Neural cell (in vitro differentiated cells): ENCODE measurements at regions not wholly inside any gene's neighbourhood (a gene's known extent, or its start where the extent isn't known, plus 50 kb on each side); places are given as distances from the start of the nearest gene placed in this dataset.

Source experiments
- H2AFZ ChIP-seq: fragments of 200-600, 300-800 bp; sonication (generic), shearing (Covaris generic); 2 replicates; pipeline ENCODE4 v1.6.0; 2014; ENCODE audit warnings: low read depth, mild to moderate bottlenecking, antibody characterized with exemption, low read length, moderate library complexity
- H3F3A ChIP-seq: fragments of 200-600 bp; shearing (Covaris generic); 2 replicates; pipeline ENCODE4 v1.6.1; 2016; ENCODE audit warnings: mild to moderate bottlenecking, moderate library complexity, mixed read lengths, antibody characterized with exemption, low read length; ENCODE audit not compliant: insufficient read depth, poor library complexity, severe bottlenecking
- H3K27ac ChIP-seq: fragments of 200-600, 300-800 bp; sonication (generic), shearing (Covaris generic); 2 replicates; pipeline ENCODE4 v1.5.1; 2014; ENCODE audit warnings: mild to moderate bottlenecking, low read length, moderate library complexity
- H3K27me3 ChIP-seq: fragments of 300-800, 200-600 bp; sonication (generic), shearing (Covaris generic); 2 replicates; pipeline ENCODE4 v1.6.0; 2014; ENCODE audit warnings: mild to moderate bottlenecking, low read depth, low read length, moderate library complexity; ENCODE audit not compliant: insufficient read depth
- H3K36me3 ChIP-seq: fragments of 300-800, 200-600 bp; sonication (generic), shearing (Covaris generic); 2 replicates; pipeline ENCODE4 v1.5.1; 2014; ENCODE audit warnings: mild to moderate bottlenecking, antibody characterized with exemption, low read length, moderate library complexity; ENCODE audit not compliant: insufficient read depth
- H3K4me2 ChIP-seq: fragments of 300-800, 200-600 bp; sonication (generic), shearing (Covaris generic); 2 replicates; pipeline ENCODE4 v1.6.0; 2014; ENCODE audit warnings: mild to moderate bottlenecking, low read length
- H3K4me3 ChIP-seq: fragments of 300-800, 200-600 bp; sonication (generic), shearing (Covaris generic); 2 replicates; pipeline ENCODE4 v1.5.1; 2014; ENCODE audit warnings: mild to moderate bottlenecking, low read length, moderate library complexity
- H3K79me2 ChIP-seq: fragments of 200-600 bp; shearing (Covaris generic); replicated peaks from 2 replicates; pipeline ENCODE4 v1.6.0; 2014; ENCODE audit warnings: mild to moderate bottlenecking, low read length, moderate library complexity; ENCODE audit not compliant: insufficient read depth
- H3K9ac ChIP-seq: fragments of 300-800, 200-600 bp; sonication (generic), shearing (Covaris generic); 2 replicates; pipeline ENCODE4 v1.6.1; 2016; ENCODE audit warnings: mild to moderate bottlenecking, low read length, mixed read lengths
- H3K9me2 ChIP-seq: fragments of 200-600 bp; shearing (Covaris generic); 2 replicates; pipeline ENCODE4 v1.6.1; 2016; ENCODE audit warnings: mild to moderate bottlenecking, low read length, mixed read lengths; ENCODE audit not compliant: insufficient read depth
- H3K9me3 ChIP-seq: fragments of 200-600, 300-800 bp; sonication (generic), shearing (Covaris generic); 2 replicates; pipeline ENCODE4 v1.6.1; 2016; ENCODE audit warnings: mild to moderate bottlenecking, mixed run types, low read length, moderate library complexity, mixed read lengths
- H4K20me1 ChIP-seq: fragments of 200-600 bp; shearing (Covaris generic); 2 replicates; pipeline ENCODE4 v1.6.1; 2016; ENCODE audit warnings: mild to moderate bottlenecking, mixed run types; ENCODE audit not compliant: insufficient read depth
- CTCF ChIP-seq: fragments of 450-650 bp; IDR thresholded peaks from 2 replicates; pipeline ENCODE4 v1.5.1; 2014; ENCODE audit warnings: antibody characterized with exemption, mild to moderate bottlenecking, moderate library complexity; ENCODE audit not compliant: poor library complexity, severe bottlenecking
- EP300 ChIP-seq: fragments of 450-650 bp; conservative IDR thresholded peaks from 2 replicates; pipeline ENCODE4 v1.6.1; 2014; ENCODE audit warnings: antibody characterized with exemption, mild to moderate bottlenecking, moderate library complexity; ENCODE audit not compliant: poor library complexity, severe bottlenecking
- EZH2 ChIP-seq: fragments of 200-600, 300-800 bp; shearing (Covaris generic), sonication (generic); IDR thresholded peaks from 2 replicates; pipeline ENCODE4 v1.6.1; 2014; ENCODE audit warnings: antibody characterized with exemption, low read length, borderline replicate concordance, mild to moderate bottlenecking; ENCODE audit not compliant: insufficient read depth, poor library complexity, severe bottlenecking
- MXI1 ChIP-seq: fragments of 450-650 bp; conservative IDR thresholded peaks from 2 replicates; pipeline ENCODE4 v1.6.1; 2014; ENCODE audit warnings: antibody characterized with exemption, mild to moderate bottlenecking; ENCODE audit not compliant: poor library complexity, severe bottlenecking
- POLR2AphosphoS5 ChIP-seq: IDR thresholded peaks from 2 replicates; pipeline ENCODE4 v1.6.1; 2012
- RAD21 ChIP-seq: fragments of 450-650 bp; conservative IDR thresholded peaks from 2 replicates; pipeline ENCODE4 v1.6.1; 2014; ENCODE audit warnings: antibody characterized with exemption, mild to moderate bottlenecking, moderate library complexity
- REST ChIP-seq: IDR thresholded peaks from 2 replicates; pipeline ENCODE4 v1.6.1; 2012; ENCODE audit warnings: borderline replicate concordance
- SMC3 ChIP-seq: fragments of 450-650 bp; conservative IDR thresholded peaks from 2 replicates; pipeline ENCODE4 v1.6.1; 2014; ENCODE audit warnings: antibody characterized with exemption, mild to moderate bottlenecking, moderate library complexity; ENCODE audit not compliant: poor library complexity
- TAF1 ChIP-seq: IDR thresholded peaks from 2 replicates; pipeline ENCODE4 v1.6.1; 2012; ENCODE audit warnings: low read depth

DNA sequence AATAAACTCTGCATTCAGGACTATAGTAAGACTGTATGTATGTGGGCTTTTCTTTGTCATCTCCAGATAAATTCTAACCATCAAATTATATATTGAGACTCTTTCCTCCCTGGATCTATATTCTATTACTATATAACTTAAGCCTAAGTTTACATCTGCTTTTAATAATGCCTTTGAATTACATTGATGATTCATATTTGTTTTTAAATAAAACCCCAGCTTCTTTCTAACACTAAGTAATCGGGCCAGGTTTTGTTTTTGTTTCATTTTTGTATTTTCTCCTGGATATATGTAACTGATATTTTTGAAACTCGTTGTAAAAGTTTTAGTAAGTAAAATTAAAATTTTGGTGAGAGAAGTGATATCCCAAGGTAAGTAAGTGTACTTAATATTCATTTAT lies 1599.1 kb downstream of the PCDH9 start:
- H3K4me2 ChIP-seq = no peak overlapping the region
- no peaks in the 10 kb centered on the region for H3K9me3 ChIP-seq
- H3K4me3 ChIP-seq = no peak overlapping the region
- no peak overlapping the region for H3K9ac ChIP-seq
- H3K36me3 ChIP-seq = no peaks in the 10 kb centered on the region
- no peaks in the 10 kb centered on the region for H3K9me2 ChIP-seq
- TF ChIP-seq EP300 (no peak), SMC3 (no peak), CTCF (no peak), EZH2 (no peak), POLR2AphosphoS5 (no peak), TAF1 (no peak)
- H3K27ac ChIP-seq = no peak overlapping the region
- no peaks in the 10 kb centered on the region for H3K27me3 ChIP-seq
- no peaks in the 10 kb centered on the region for H4K20me1 ChIP-seq
- no peak overlapping the region for H2AFZ ChIP-seq
- no peaks in the 10 kb centered on the region for H3K79me2 ChIP-seq
- no peaks in the 10 kb centered on the region for H3F3A ChIP-seq

DNA sequence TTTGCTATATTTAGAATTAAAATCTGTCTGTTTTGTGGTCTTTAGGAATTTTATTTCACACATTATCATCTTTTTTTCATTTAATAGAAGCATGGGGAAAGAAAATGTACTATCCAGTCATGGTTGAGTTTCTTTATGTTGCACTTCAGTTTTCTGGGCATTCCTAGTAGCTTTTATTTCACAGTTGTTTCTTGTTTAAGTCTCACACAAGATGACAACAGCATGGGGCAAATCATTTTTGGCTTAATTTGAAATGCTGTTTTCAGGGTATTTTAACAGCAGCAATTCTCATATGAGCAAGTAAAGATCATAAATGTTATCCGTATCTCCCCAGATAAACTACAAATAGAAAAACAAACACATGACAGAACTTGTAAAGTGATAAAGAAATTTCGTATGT lies 1600.2 kb downstream of the PCDH9 start:
- Histone ChIP-seq H3K9me3 (no peaks in the 10 kb centered on the region), H3K27ac (no peak overlapping the region), H3K36me3 (no peaks in the 10 kb centered on the region), H3F3A (no peaks in the 10 kb centered on the region), H3K9me2 (no peaks in the 10 kb centered on the region), H2AFZ (no peak overlapping the region), H3K4me3 (no peak overlapping the region), H3K79me2 (no peaks in the 10 kb centered on the region), H3K27me3 (no peaks in the 10 kb centered on the region), H4K20me1 (no peaks in the 10 kb centered on the region), H3K4me2 (no peak overlapping the region), H3K9ac (no peak overlapping the region)
- TF ChIP-seq TAF1 (no peak), EP300 (no peak), CTCF (no peak)

DNA sequence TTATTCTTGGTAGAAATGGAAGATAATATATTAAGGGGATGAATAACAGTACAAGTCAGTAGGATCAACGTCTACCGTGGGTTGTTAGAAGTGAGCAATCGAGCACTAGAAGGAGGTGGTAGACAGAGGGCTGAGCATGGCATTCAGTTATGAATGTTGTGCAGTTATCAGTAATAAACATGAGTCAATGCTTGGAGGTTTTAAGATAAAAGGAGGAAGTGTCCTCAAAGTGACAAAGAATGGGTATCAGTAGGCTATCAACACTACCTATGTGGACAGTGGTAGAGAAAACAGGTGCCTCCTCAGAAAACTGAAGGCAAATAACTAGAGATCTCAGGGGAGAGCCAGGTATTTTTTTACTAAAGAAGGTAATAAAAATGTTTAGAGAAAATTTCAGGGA lies 1607.0 kb downstream of the PCDH9 start:
- no peaks in the 10 kb centered on the region for H3F3A ChIP-seq
- H3K4me3 ChIP-seq = no peak overlapping the region
- no peak overlapping the region for H3K4me2 ChIP-seq
- no peak overlapping the region for H3K27ac ChIP-seq
- H3K36me3 ChIP-seq = no peaks in the 10 kb centered on the region
- no peak for TF ChIP-seq REST
- no peak for TF ChIP-seq EP300
- no peak for TF ChIP-seq SMC3
- TF ChIP-seq MXI1 = no peak
- no peak for TF ChIP-seq TAF1
- TF ChIP-seq POLR2AphosphoS5 = no peak
- no peak for TF ChIP-seq CTCF
- no peak for TF ChIP-seq EZH2
- no peak for TF ChIP-seq RAD21
- no peaks in the 10 kb centered on the region for H3K9me2 ChIP-seq
- no peaks in the 10 kb centered on the region for H3K79me2 ChIP-seq
- no peak overlapping the region for H2AFZ ChIP-seq
- H3K27me3 ChIP-seq = no peaks in the 10 kb centered on the region
- H4K20me1 ChIP-seq = no peaks in the 10 kb centered on the region
- H3K9me3 ChIP-seq = no peaks in the 10 kb centered on the region
- H3K9ac ChIP-seq = no peak overlapping the region
